ENCODE measurements at regions not wholly inside any gene's neighbourhood (a gene's known extent, or its start where the extent isn't known, plus 50 kb on each side); places are given as distances from the start of the nearest gene placed in this dataset.

- Histone ChIP-seq H4K20me1 (replicated peaks in 1 of 2; ENCODE audit: control insufficient read depth in 1 of 2, insufficient read depth in 2 of 2, low read length in 2 of 2) (no peaks in the 10 kb centered on the region), H3K27ac (ENCODE audit: low read depth, low read length) (no peak overlapping the region), H3K9ac (replicated peaks in 1 of 4; ENCODE audit: extremely low read depth in 1 of 4, low read depth in 3 of 4, low read length in 3 of 4) (no peak overlapping the region), H2BK20ac (ENCODE audit: low read length) (no peak overlapping the region), H3K36me3 (ENCODE audit: control insufficient read depth in 2 of 4, insufficient read depth in 4 of 4, low read length in 3 of 4) (no peaks in the 10 kb centered on the region; a peak in 1 of 8 replicates), H3K79me2 (ENCODE audit: control insufficient read depth in 1 of 2, insufficient read depth in 2 of 2, low read length in 2 of 2) (no peaks in the 10 kb centered on the region), H3K56ac (replicated peaks; ENCODE audit: insufficient read length, low read depth, low read length) (no peak overlapping the region), H2BK15ac (ENCODE audit: low read length) (no peak overlapping the region), H3K9me3 (ENCODE audit: insufficient read depth in 2 of 2, low read depth in 1 of 2, low read length in 1 of 2) (no peaks in the 10 kb centered on the region), H2BK120ac (replicated peaks; ENCODE audit: low read depth, low read length) (no peak overlapping the region), H3K23me2 (ENCODE audit: low read depth, low read length) (no peaks in the 10 kb centered on the region), H3K4ac (replicated peaks; ENCODE audit: insufficient read length, low read depth, low read length) (no peak overlapping the region), H4K8ac (ENCODE audit: extremely low read depth, insufficient read depth, low read length) (no peak overlapping the region), H3K14ac (ENCODE audit: insufficient read length) (no peak overlapping the region), H2AK5ac (ENCODE audit: low read depth, low read length) (no peak overlapping the region), H4K5ac (ENCODE audit: insufficient read length, low read depth, low read length) (no peak overlapping the region), H3K18ac (ENCODE audit: extremely low read depth, low read length) (no peak overlapping the region), H4K91ac (replicated peaks; ENCODE audit: insufficient read length, low read length) (no peak overlapping the region), H3K79me1 (ENCODE audit: low read depth, low read length) (no peaks in the 10 kb centered on the region), H2AFZ (ENCODE audit: low read length) (no peak overlapping the region), H3K23ac (ENCODE audit: insufficient read length) (no peak overlapping the region), H3K4me2 (ENCODE audit: insufficient read depth in 1 of 2, low read depth in 2 of 2, low read length in 2 of 2) (no peak overlapping the region), H2BK5ac (ENCODE audit: low read depth, low read length) (no peak overlapping the region), H3K4me3 (ENCODE audit: extremely low read depth in 1 of 4, insufficient read depth in 2 of 4, low read depth in 3 of 4, low read length in 4 of 4) (no peak overlapping the region), H3K27me3 (replicated peaks in 1 of 4; ENCODE audit: control insufficient read depth in 3 of 4, extremely low read depth in 1 of 4, insufficient read depth in 3 of 4, low read length in 3 of 4) (no peaks in the 10 kb centered on the region), H2BK12ac (ENCODE audit: low read depth, low read length) (no peak overlapping the region), H3K4me1 (replicated peaks in 1 of 4; ENCODE audit: control insufficient read depth in 3 of 4, insufficient read depth in 4 of 4, low read length in 3 of 4) (no peaks in the 10 kb centered on the region)
- FAIRE-seq (no peak), DNase-seq (ENCODE audit: low read depth in 1 of 2, low spot score in 2 of 2) (no peak)
- ChIA-PET CTCF (ENCODE audit: partially characterized antibody) (no interaction called here), POLR2A (ENCODE audit: partially characterized antibody) (no interaction called here)
- TF ChIP-seq ATF3 (IDR thresholded peaks at IDR 0.05; ENCODE audit: insufficient read depth, low read depth, low read length): no peak
- TF ChIP-seq BCL11A (IDR thresholded peaks at IDR 0.05; ENCODE audit: low read depth in 2 of 2, low read length in 2 of 2): no peak
- no peak for TF ChIP-seq SIRT6 (IDR thresholded peaks at IDR 0.05; ENCODE audit: low read length)
- no peak for TF ChIP-seq SP4 (IDR thresholded peaks at IDR 0.05; ENCODE audit: low read length)
- no peak for TF ChIP-seq CBX5 (IDR thresholded peaks at IDR 0.05; ENCODE audit: low read depth, low read length)
- TF ChIP-seq BRCA1 (IDR thresholded peaks at IDR 0.05; ENCODE audit: low read depth, low read length): no peak
- TF ChIP-seq USF2 (IDR thresholded peaks at IDR 0.05; ENCODE audit: low read length): no peak
- no peak for TF ChIP-seq TAF7 (optimal IDR thresholded peaks at IDR 0.05; ENCODE audit: borderline replicate concordance, low read depth, low read length)
- no peak for TF ChIP-seq CTBP2 (IDR thresholded peaks at IDR 0.05; ENCODE audit: borderline replicate concordance, insufficient read depth, insufficient read length, low read length)
- no peak for TF ChIP-seq POLR2A (IDR thresholded peaks at IDR 0.05; ENCODE audit: control extremely low read depth in 1 of 2, low read depth in 2 of 2, low read length in 2 of 2)
- WGBS, 2 experiments (ENCODE audit: extremely low coverage in 1 of 2, insufficient coverage in 1 of 2, insufficient read length in 1 of 2, insufficient replicate concordance in 2 of 2, low coverage in 1 of 2, low lambda C conversion rate in 2 of 2, missing lambda C conversion rate in 1 of 2): 96% methylated on average over 3 of the region's 3 CpGs; no CpG with 5 or more reads in 1 of the 2 experiments
Measured at GRCh38 chr4:110933341-110933740, 310.5 kb upstream of the PITX2 start.
